ENCODE measurements at regions not wholly inside any gene's neighbourhood (a gene's known extent, or its start where the extent isn't known, plus 50 kb on each side); places are given as distances from the start of the nearest gene placed in this dataset.

GRCh38 chr2:142217804-142218203 lies 87.0 kb upstream of the LRP1B start:
- DNase-seq (no peak), ATAC-seq (ENCODE audit: low read depth) (no peak)
- H3K36me3 Mint-ChIP-seq, result no peaks in the 10 kb centered on the region
- no peak overlapping the region for H3K4me3 Mint-ChIP-seq
- H3K27me3 Mint-ChIP-seq, result no peaks in the 10 kb centered on the region
- H3K4me1 Mint-ChIP-seq, result no peaks in the 10 kb centered on the region
- POLR2A ChIA-PET, result no interaction called here
- peaks cover 1% of the 10 kb centered on the region for H3K9me3 Mint-ChIP-seq
- no peak overlapping the region for H3K27ac Mint-ChIP-seq

GRCh38 chr2:142200062-142200461 lies 69.2 kb upstream of the LRP1B start:
- DNase-seq, result no peak
- H3K27ac Mint-ChIP-seq, result no peak overlapping the region
- no peaks in the 10 kb centered on the region for H3K4me1 Mint-ChIP-seq
- no peaks in the 10 kb centered on the region for H3K27me3 Mint-ChIP-seq
- no peak overlapping the region for H3K4me3 Mint-ChIP-seq
- H3K36me3 Mint-ChIP-seq, result no peaks in the 10 kb centered on the region
- H3K9me3 Mint-ChIP-seq, result peaks cover 9% of the 10 kb centered on the region
- no peak for ATAC-seq (ENCODE audit: low read depth)
- POLR2A ChIA-PET, result no interaction called here

- H3K9me3 Mint-ChIP-seq, result peaks cover 9% of the 10 kb centered on the region
- no peak for DNase-seq
- H3K36me3 Mint-ChIP-seq, result no peaks in the 10 kb centered on the region
- no peaks in the 10 kb centered on the region for H3K27me3 Mint-ChIP-seq
- no peaks in the 10 kb centered on the region for H3K4me1 Mint-ChIP-seq
- POLR2A ChIA-PET, result no interaction called here
- ATAC-seq (ENCODE audit: low read depth), result no peak
- H3K4me3 Mint-ChIP-seq, result no peak overlapping the region
- no peak overlapping the region for H3K27ac Mint-ChIP-seq
These were observed 68.3 kb upstream of the LRP1B start for GRCh38 chr2:142199073-142199472.

- H3K27me3 Mint-ChIP-seq, result no peaks in the 10 kb centered on the region
- H3K4me3 Mint-ChIP-seq, result no peak overlapping the region
- POLR2A ChIA-PET, result no interaction called here
- H3K9me3 Mint-ChIP-seq, result peaks cover 3% of the 10 kb centered on the region
- no peaks in the 10 kb centered on the region for H3K36me3 Mint-ChIP-seq
- no peak overlapping the region for H3K27ac Mint-ChIP-seq
- no peak for ATAC-seq (ENCODE audit: low read depth)
- no peak for DNase-seq
- no peaks in the 10 kb centered on the region for H3K4me1 Mint-ChIP-seq
These were observed 60.0 kb upstream of the LRP1B start for GRCh38 chr2:142190805-142191204.

GRCh38 chr2:142189501-142189900 lies 58.7 kb upstream of the LRP1B start:
- no peak overlapping the region for H3K27ac Mint-ChIP-seq

GRCh38 chr2:142188562-142188961 lies 57.7 kb upstream of the LRP1B start:
- Mint-ChIP-seq H3K4me1 (no peaks in the 10 kb centered on the region), H3K27ac (no peak overlapping the region), H3K9me3 (no peaks in the 10 kb centered on the region), H3K27me3 (no peaks in the 10 kb centered on the region), H3K36me3 (no peaks in the 10 kb centered on the region), H3K4me3 (no peak overlapping the region)
- ATAC-seq (ENCODE audit: low read depth) (no peak), DNase-seq (no peak)
- POLR2A ChIA-PET, result no interaction called here

More at GRCh38 chr2:142189501-142189900, 58.7 kb upstream of the LRP1B start:
- Mint-ChIP-seq H3K4me1 (no peaks in the 10 kb centered on the region), H3K9me3 (no peaks in the 10 kb centered on the region), H3K4me3 (no peak overlapping the region), H3K36me3 (no peaks in the 10 kb centered on the region), H3K27me3 (no peaks in the 10 kb centered on the region)
- no peak for DNase-seq
- ATAC-seq (ENCODE audit: low read depth), result no peak
- POLR2A ChIA-PET, result no interaction called here

GRCh38 chr2:142180820-142181533 lies 50.2 kb upstream of the LRP1B start:
- POLR2A ChIA-PET, result no interaction called here
- Mint-ChIP-seq H3K27me3 (no peaks in the 10 kb centered on the region), H3K9me3 (peaks cover 5% of the 10 kb centered on the region), H3K36me3 (no peaks in the 10 kb centered on the region), H3K4me3 (no peak overlapping the region), H3K27ac (no peak overlapping the region), H3K4me1 (no peaks in the 10 kb centered on the region)
- DNase-seq (no peak), ATAC-seq (ENCODE audit: low read depth) (no peak)

Measured in activated naive CD8-positive, alpha-beta T cell treated with anti-CD3 and anti-CD28 coated beads, Interleukin-2, amount 10 ng/mL, durations not matched to agents 7 days and 5 days (primary cell).